B cell (primary cell): ENCODE measurements at regions not wholly inside any gene's neighbourhood (a gene's known extent, or its start where the extent isn't known, plus 50 kb on each side); places are given as distances from the start of the nearest gene placed in this dataset.

Experiments used
- CTCF ChIP-seq: fragments of 200-600 bp; IDR thresholded peaks from one replicate; pipeline ENCODE4 v1.8.0; 2022; ENCODE audit warnings: antibody characterized with exemption, mild to moderate bottlenecking
- EZH2 ChIP-seq: IDR thresholded peaks from 2 replicates; pipeline ENCODE4 v1.6.1; 2012; ENCODE audit warnings: borderline replicate concordance, low read depth, mild to moderate bottlenecking, moderate library complexity, low read length; ENCODE audit not compliant: insufficient read depth, poor library complexity, severe bottlenecking

GRCh38 chr14:82720946-82721345 lies 1187.3 kb upstream of the SEL1L start:
- TF ChIP-seq CTCF (no peak), EZH2 (no peak)
